H1 (cell line): ENCODE measurements at regions not wholly inside any gene's neighbourhood (a gene's known extent, or its start where the extent isn't known, plus 50 kb on each side); places are given as distances from the start of the nearest gene placed in this dataset.

Experiments used
- CTCF ChIA-PET: fragments of 300-600 bp; sonication (Branson Sonifier 250); formaldehyde crosslinking; loops from one replicate; lab custom pipeline; 2021; ENCODE audit not compliant: partially characterized antibody; lab: Charles Lee
- POLR2A ChIA-PET: fragments of 300-600 bp; sonication (Branson Sonifier 250); formaldehyde crosslinking; loops from one replicate; lab custom pipeline; 2021; ENCODE audit warnings: inconsistent platforms; ENCODE audit not compliant: partially characterized antibody; lab: Charles Lee
- DNase-seq, 2 experiments: peaks; one replicate each; pipeline versions ENCODE4 v3.0.0 to v3.0.0-alpha.2; 2010 to 2022; ENCODE audit warnings: low spot score in 2 of 2, low read depth in 1 of 2, mixed read lengths in 1 of 2
- FAIRE-seq: peaks from 2 replicates; lab custom pipeline; 2011; peaks lifted over from hg19 to GRCh38; lab: Jason Lieb, UNC
- H2AFZ ChIP-seq: 2 replicates; pipeline ENCODE4 v1.8.1; 2012; ENCODE audit warnings: low read length, inconsistent platforms
- H2AK5ac ChIP-seq: 2 replicates; pipeline ENCODE4 v1.6.1; 2013; ENCODE audit warnings: low read depth, low read length
- H2BK120ac ChIP-seq: replicated peaks from 2 replicates; pipeline ENCODE3; 2013; ENCODE audit warnings: low read depth, low read length, inconsistent platforms
- H2BK12ac ChIP-seq: 2 replicates; pipeline ENCODE4 v1.6.1; 2013; ENCODE audit warnings: low read depth, low read length
- H2BK15ac ChIP-seq: 2 replicates; pipeline ENCODE4 v1.6.1; 2013; ENCODE audit warnings: low read length
- H2BK20ac ChIP-seq: 2 replicates; pipeline ENCODE4 v1.6.1; 2013; ENCODE audit warnings: low read length
- H2BK5ac ChIP-seq: 2 replicates; pipeline ENCODE4 v1.6.1; 2013; ENCODE audit warnings: low read depth, low read length
- H3K14ac ChIP-seq: 2 replicates; pipeline ENCODE4 v1.6.1; 2013; ENCODE audit warnings: inconsistent platforms; ENCODE audit not compliant: insufficient read length
- H3K18ac ChIP-seq: 2 replicates; pipeline ENCODE4 v1.6.1; 2013; ENCODE audit warnings: low read length; ENCODE audit errors: extremely low read depth
- H3K23ac ChIP-seq: 2 replicates; pipeline ENCODE4 v1.6.1; 2013; ENCODE audit warnings: inconsistent platforms; ENCODE audit not compliant: insufficient read length
- H3K23me2 ChIP-seq: 2 replicates; pipeline ENCODE4 v1.6.1; 2013; ENCODE audit warnings: low read depth, low read length
- H3K27ac ChIP-seq: 2 replicates; pipeline ENCODE4 v1.6.1; 2011; ENCODE audit warnings: low read depth, low read length, inconsistent platforms
- H3K27me3 ChIP-seq, 4 experiments: replicated peaks in 1 of 4; 1 replicate in 1 of 4; 2 replicates in 3 of 4; pipeline versions ENCODE4 v1.6.1 to v1.8.1; 2011 to 2013; ENCODE audit warnings: low read length in 3 of 4, mild to moderate bottlenecking in 3 of 4, inconsistent platforms in 2 of 4, mixed read lengths in 2 of 4, moderate library complexity in 1 of 4; ENCODE audit not compliant: control insufficient read depth in 3 of 4, insufficient read depth in 3 of 4; ENCODE audit errors: extremely low read depth in 1 of 4
- H3K36me3 ChIP-seq, 4 experiments: 2 replicates each; pipeline versions ENCODE4 v1.6.1 to v1.8.1; 2011 to 2013; ENCODE audit warnings: mild to moderate bottlenecking in 4 of 4, low read length in 3 of 4, moderate library complexity in 2 of 4, control low read depth in 1 of 4, inconsistent platforms in 1 of 4; ENCODE audit not compliant: insufficient read depth in 4 of 4, control insufficient read depth in 2 of 4
- H3K4ac ChIP-seq: replicated peaks from 2 replicates; pipeline ENCODE3; 2013; ENCODE audit warnings: low read length, low read depth, mixed read lengths, inconsistent platforms; ENCODE audit not compliant: insufficient read length
- H3K4me1 ChIP-seq, 4 experiments: replicated peaks in 1 of 4; 1 replicate in 1 of 4; 2 replicates in 3 of 4; pipeline versions ENCODE4 v1.6.1 to v1.8.1; 2011 to 2013; ENCODE audit warnings: low read length in 3 of 4, inconsistent platforms in 2 of 4, mixed read lengths in 1 of 4; ENCODE audit not compliant: insufficient read depth in 4 of 4, control insufficient read depth in 3 of 4
- H3K4me2 ChIP-seq, 2 experiments: 2 replicates each; pipeline versions ENCODE4 v1.6.1 to v1.8.1; 2011 to 2013; ENCODE audit warnings: low read depth in 2 of 2, low read length in 2 of 2, control low read depth in 1 of 2, inconsistent platforms in 1 of 2, mild to moderate bottlenecking in 1 of 2; ENCODE audit not compliant: insufficient read depth in 1 of 2
- H3K4me3 ChIP-seq, 4 experiments: fragments of 200-600, 300-600 bp in 1 of 4; sonication (generic), shearing (Covaris generic), sonication (Bioruptor Twin) in 1 of 4; 2 replicates each; pipeline versions ENCODE4 v1.5.1 to v1.8.1; 2011 to 2016; ENCODE audit warnings: low read length in 4 of 4, low read depth in 3 of 4, control low read depth in 2 of 4, inconsistent platforms in 2 of 4, mild to moderate bottlenecking in 2 of 4, mixed read lengths in 1 of 4, moderate library complexity in 1 of 4; ENCODE audit not compliant: insufficient read depth in 2 of 4; ENCODE audit errors: extremely low read depth in 1 of 4
- H3K56ac ChIP-seq: replicated peaks from 2 replicates; pipeline ENCODE3; 2013; ENCODE audit warnings: low read depth, mild to moderate bottlenecking, mixed read lengths, low read length, inconsistent platforms; ENCODE audit not compliant: insufficient read length
- H3K79me1 ChIP-seq: 2 replicates; pipeline ENCODE4 v1.6.1; 2013; ENCODE audit warnings: low read depth, low read length, control low read depth
- H3K79me2 ChIP-seq, 2 experiments: 2 replicates each; pipeline versions ENCODE4 v1.6.1 to v1.8.1; 2012 to 2013; ENCODE audit warnings: low read length in 2 of 2, mild to moderate bottlenecking in 2 of 2, inconsistent platforms in 1 of 2; ENCODE audit not compliant: insufficient read depth in 2 of 2, control insufficient read depth in 1 of 2
- H3K9ac ChIP-seq, 4 experiments: replicated peaks in 1 of 4; 1 replicate in 1 of 4; 2 replicates in 3 of 4; pipeline versions ENCODE4 v1.6.1 to v1.8.1; 2011 to 2013; ENCODE audit warnings: low read depth in 3 of 4, low read length in 3 of 4, control low read depth in 2 of 4, mild to moderate bottlenecking in 2 of 4, moderate library complexity in 2 of 4, inconsistent platforms in 1 of 4; ENCODE audit errors: extremely low read depth in 1 of 4
- H3K9me3 ChIP-seq, 2 experiments: 2 replicates each; pipeline versions ENCODE4 v1.6.1 to v1.8.1; 2012 to 2013; ENCODE audit warnings: mild to moderate bottlenecking in 2 of 2, moderate library complexity in 2 of 2, control low read depth in 1 of 2, inconsistent platforms in 1 of 2, low read depth in 1 of 2, low read length in 1 of 2, mixed read lengths in 1 of 2; ENCODE audit not compliant: insufficient read depth in 2 of 2
- H4K20me1 ChIP-seq, 2 experiments: replicated peaks in 1 of 2; 2 replicates each; pipeline versions ENCODE3 to v1.8.1; 2011 to 2013; ENCODE audit warnings: inconsistent platforms in 2 of 2, low read length in 2 of 2, mild to moderate bottlenecking in 1 of 2; ENCODE audit not compliant: insufficient read depth in 2 of 2, control insufficient read depth in 1 of 2
- H4K5ac ChIP-seq: 2 replicates; pipeline ENCODE4 v1.6.1; 2013; ENCODE audit warnings: low read length, low read depth, mixed read lengths, inconsistent platforms; ENCODE audit not compliant: insufficient read length
- H4K8ac ChIP-seq: 2 replicates; pipeline ENCODE4 v1.8.0; 2013; ENCODE audit warnings: mild to moderate bottlenecking, moderate library complexity, low read length, inconsistent platforms; ENCODE audit not compliant: insufficient read depth; ENCODE audit errors: extremely low read depth
- H4K91ac ChIP-seq: replicated peaks from 2 replicates; pipeline ENCODE3; 2013; ENCODE audit warnings: low read length, mixed read lengths, inconsistent platforms; ENCODE audit not compliant: insufficient read length
- WGBS, 2 experiments: shearing (Covaris generic) in 1 of 2; methylation state at CpG; one replicate each; pipeline versions ENCODE4 v1.1.6 to v1.1.7; 2013 to 2015; ENCODE audit warnings: low lambda C conversion rate in 2 of 2, mixed read lengths in 2 of 2, inconsistent platforms in 1 of 2, low coverage in 1 of 2, missing lambda C conversion rate in 1 of 2; ENCODE audit not compliant: insufficient replicate concordance in 2 of 2, insufficient coverage in 1 of 2, insufficient read length in 1 of 2; ENCODE audit errors: extremely low coverage in 1 of 2, missing lambda C conversion rate in 1 of 2; 5-methylcytosine and 5-hydroxymethylcytosine counted together
- TF ChIP-seq, protein P1 (sequence below): fragments of 300-600 bp; sonication (generic); IDR thresholded peaks from 2 replicates; pipeline ENCODE4 v1.7.1; 2012; ENCODE audit warnings: low read length, moderate library complexity, mild to moderate bottlenecking, inconsistent platforms; ENCODE audit not compliant: insufficient replicate concordance

DNA sequence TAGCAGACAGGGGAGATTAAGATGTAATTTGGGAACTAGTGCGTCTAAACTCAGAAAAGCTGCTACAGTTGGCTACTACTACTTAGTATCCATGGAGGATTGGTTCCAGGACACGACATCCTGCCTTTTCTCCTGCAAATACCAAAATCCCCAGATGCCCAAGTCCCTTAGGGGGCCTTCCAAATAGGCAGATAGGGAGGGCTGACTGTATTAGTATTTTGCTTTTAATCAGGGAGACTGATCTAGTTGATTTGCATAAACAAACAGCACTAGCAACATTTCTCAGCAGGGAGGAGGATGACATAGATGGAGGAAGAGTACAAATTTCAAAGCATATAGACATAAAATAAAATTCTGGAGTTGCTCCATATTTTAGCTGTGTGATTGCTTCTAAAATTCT, 621.6 kb upstream of the GOT2 start:
- no peak overlapping the region for H3K4ac ChIP-seq
- H3K14ac ChIP-seq: no peak overlapping the region
- ChIA-PET POLR2A (no interaction called here), CTCF (no interaction called here)
- no peak overlapping the region for H2AFZ ChIP-seq
- H3K27ac ChIP-seq: no peak overlapping the region
- H3K27me3 ChIP-seq: no peaks in the 10 kb centered on the region; a peak in 1 of 7 replicates
- 0 out of 4 replicates have a peak overlapping the region, but pooled peaks of 1 of the 2 experiments have one; percentile 26 for H3K4me2 ChIP-seq
- H3K9me3 ChIP-seq: no peaks in the 10 kb centered on the region
- DNase-seq (no peak), FAIRE-seq (no peak)
- no peak overlapping the region for H4K91ac ChIP-seq
- H2BK120ac ChIP-seq: no peak overlapping the region
- no peak overlapping the region for H4K5ac ChIP-seq
- peaks cover 0 to 9% (median 2%) of the 10 kb centered on the region in 4 experiments; a peak in 3 of 7 replicates for H3K4me1 ChIP-seq
- H3K23me2 ChIP-seq: no peaks in the 10 kb centered on the region
- H4K20me1 ChIP-seq: no peaks in the 10 kb centered on the region
- H4K8ac ChIP-seq: no peak overlapping the region
- no peak overlapping the region for H2AK5ac ChIP-seq
- H2BK12ac ChIP-seq: no peak overlapping the region
- H3K9ac ChIP-seq: no peak overlapping the region
- no peak overlapping the region for H2BK5ac ChIP-seq
- no peak overlapping the region for H2BK20ac ChIP-seq
- H2BK15ac ChIP-seq: no peak overlapping the region
- H3K36me3 ChIP-seq: no peaks in the 10 kb centered on the region
- no peak overlapping the region for H3K4me3 ChIP-seq
- 26% methylated on average over 2 of the region's 2 CpGs; no CpG with 5 or more reads in 1 of the 2 experiments for WGBS, 2 experiments
- no peak overlapping the region for H3K56ac ChIP-seq
- H3K23ac ChIP-seq: no peak overlapping the region
- H3K79me1 ChIP-seq: no peaks in the 10 kb centered on the region
- no peak overlapping the region for H3K18ac ChIP-seq
- H3K79me2 ChIP-seq: no peaks in the 10 kb centered on the region
- TF ChIP-seq, protein P1, sequence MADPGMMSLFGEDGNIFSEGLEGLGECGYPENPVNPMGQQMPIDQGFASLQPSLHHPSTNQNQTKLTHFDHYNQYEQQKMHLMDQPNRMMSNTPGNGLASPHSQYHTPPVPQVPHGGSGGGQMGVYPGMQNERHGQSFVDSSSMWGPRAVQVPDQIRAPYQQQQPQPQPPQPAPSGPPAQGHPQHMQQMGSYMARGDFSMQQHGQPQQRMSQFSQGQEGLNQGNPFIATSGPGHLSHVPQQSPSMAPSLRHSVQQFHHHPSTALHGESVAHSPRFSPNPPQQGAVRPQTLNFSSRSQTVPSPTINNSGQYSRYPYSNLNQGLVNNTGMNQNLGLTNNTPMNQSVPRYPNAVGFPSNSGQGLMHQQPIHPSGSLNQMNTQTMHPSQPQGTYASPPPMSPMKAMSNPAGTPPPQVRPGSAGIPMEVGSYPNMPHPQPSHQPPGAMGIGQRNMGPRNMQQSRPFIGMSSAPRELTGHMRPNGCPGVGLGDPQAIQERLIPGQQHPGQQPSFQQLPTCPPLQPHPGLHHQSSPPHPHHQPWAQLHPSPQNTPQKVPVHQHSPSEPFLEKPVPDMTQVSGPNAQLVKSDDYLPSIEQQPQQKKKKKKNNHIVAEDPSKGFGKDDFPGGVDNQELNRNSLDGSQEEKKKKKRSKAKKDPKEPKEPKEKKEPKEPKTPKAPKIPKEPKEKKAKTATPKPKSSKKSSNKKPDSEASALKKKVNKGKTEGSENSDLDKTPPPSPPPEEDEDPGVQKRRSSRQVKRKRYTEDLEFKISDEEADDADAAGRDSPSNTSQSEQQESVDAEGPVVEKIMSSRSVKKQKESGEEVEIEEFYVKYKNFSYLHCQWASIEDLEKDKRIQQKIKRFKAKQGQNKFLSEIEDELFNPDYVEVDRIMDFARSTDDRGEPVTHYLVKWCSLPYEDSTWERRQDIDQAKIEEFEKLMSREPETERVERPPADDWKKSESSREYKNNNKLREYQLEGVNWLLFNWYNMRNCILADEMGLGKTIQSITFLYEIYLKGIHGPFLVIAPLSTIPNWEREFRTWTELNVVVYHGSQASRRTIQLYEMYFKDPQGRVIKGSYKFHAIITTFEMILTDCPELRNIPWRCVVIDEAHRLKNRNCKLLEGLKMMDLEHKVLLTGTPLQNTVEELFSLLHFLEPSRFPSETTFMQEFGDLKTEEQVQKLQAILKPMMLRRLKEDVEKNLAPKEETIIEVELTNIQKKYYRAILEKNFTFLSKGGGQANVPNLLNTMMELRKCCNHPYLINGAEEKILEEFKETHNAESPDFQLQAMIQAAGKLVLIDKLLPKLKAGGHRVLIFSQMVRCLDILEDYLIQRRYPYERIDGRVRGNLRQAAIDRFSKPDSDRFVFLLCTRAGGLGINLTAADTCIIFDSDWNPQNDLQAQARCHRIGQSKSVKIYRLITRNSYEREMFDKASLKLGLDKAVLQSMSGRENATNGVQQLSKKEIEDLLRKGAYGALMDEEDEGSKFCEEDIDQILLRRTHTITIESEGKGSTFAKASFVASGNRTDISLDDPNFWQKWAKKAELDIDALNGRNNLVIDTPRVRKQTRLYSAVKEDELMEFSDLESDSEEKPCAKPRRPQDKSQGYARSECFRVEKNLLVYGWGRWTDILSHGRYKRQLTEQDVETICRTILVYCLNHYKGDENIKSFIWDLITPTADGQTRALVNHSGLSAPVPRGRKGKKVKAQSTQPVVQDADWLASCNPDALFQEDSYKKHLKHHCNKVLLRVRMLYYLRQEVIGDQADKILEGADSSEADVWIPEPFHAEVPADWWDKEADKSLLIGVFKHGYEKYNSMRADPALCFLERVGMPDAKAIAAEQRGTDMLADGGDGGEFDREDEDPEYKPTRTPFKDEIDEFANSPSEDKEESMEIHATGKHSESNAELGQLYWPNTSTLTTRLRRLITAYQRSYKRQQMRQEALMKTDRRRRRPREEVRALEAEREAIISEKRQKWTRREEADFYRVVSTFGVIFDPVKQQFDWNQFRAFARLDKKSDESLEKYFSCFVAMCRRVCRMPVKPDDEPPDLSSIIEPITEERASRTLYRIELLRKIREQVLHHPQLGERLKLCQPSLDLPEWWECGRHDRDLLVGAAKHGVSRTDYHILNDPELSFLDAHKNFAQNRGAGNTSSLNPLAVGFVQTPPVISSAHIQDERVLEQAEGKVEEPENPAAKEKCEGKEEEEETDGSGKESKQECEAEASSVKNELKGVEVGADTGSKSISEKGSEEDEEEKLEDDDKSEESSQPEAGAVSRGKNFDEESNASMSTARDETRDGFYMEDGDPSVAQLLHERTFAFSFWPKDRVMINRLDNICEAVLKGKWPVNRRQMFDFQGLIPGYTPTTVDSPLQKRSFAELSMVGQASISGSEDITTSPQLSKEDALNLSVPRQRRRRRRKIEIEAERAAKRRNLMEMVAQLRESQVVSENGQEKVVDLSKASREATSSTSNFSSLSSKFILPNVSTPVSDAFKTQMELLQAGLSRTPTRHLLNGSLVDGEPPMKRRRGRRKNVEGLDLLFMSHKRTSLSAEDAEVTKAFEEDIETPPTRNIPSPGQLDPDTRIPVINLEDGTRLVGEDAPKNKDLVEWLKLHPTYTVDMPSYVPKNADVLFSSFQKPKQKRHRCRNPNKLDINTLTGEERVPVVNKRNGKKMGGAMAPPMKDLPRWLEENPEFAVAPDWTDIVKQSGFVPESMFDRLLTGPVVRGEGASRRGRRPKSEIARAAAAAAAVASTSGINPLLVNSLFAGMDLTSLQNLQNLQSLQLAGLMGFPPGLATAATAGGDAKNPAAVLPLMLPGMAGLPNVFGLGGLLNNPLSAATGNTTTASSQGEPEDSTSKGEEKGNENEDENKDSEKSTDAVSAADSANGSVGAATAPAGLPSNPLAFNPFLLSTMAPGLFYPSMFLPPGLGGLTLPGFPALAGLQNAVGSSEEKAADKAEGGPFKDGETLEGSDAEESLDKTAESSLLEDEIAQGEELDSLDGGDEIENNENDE: no peak
